ENCODE measurements at regions not wholly inside any gene's neighbourhood (a gene's known extent, or its start where the extent isn't known, plus 50 kb on each side); places are given as distances from the start of the nearest gene placed in this dataset.

DNA sequence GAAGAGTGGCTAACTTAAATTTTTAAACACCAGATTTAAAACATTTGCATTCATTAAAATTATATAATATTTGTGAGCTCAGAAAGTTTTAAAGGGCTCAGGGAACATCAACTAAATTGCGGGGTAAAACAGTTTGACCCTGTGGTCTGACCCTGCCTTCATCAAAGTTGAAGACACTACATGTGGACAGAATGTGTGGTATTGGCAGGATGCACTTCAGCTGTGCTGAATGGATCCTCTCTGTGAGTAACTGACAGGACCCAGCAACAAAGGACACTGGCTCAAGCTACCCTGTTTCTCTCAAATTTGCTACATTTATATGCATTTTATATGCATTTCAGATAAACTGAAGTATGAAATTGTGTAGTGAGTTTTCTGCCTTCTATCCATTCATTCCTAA is 288.5 kb downstream of the ZNF608 start:
- H3K27me3 ChIP-seq (ENCODE audit: control insufficient read depth in 2 of 2, insufficient read depth in 2 of 2, low read length in 2 of 2), result no peaks in the 10 kb centered on the region
- intact Hi-C loops (cut with micrococcal nuclease), result no loop called here
- TF ChIP-seq CTCF (IDR thresholded peaks at IDR 0.05), result no peak
- no peak overlapping the region for H3K27ac Mint-ChIP-seq
- H3K9me3 Mint-ChIP-seq, result peaks cover 9 to 14% (median 10%) of the 10 kb centered on the region in 7 donors
- H3K9me3 ChIP-seq (replicated peaks in 1 of 2; ENCODE audit: control insufficient read depth in 1 of 2, insufficient read depth in 1 of 2, low read length in 2 of 2), result peaks cover 5 to 8% of the 10 kb centered on the region in 2 donors
- H2AFZ ChIP-seq (ENCODE audit: insufficient read depth, low read depth, low read length, poor library complexity, severe bottlenecking), result no peak overlapping the region
- H3K4me3 ChIP-seq (replicated peaks in 1 of 3; ENCODE audit: low read depth in 2 of 3, low read length in 3 of 3), result no peak overlapping the region
- H3K79me2 ChIP-seq (ENCODE audit: insufficient read depth, low read length), result no peaks in the 10 kb centered on the region
- DNase-seq, result no peak
- WGBS (ENCODE audit: insufficient coverage), result no CpG with 5 or more reads among the region's 1 CpG
- H3K4me1 Mint-ChIP-seq, result peaks cover 2% of the 10 kb centered on the region
- no peaks in the 10 kb centered on the region for H4K20me1 ChIP-seq (ENCODE audit: insufficient read depth, low read length)
- H3K9ac ChIP-seq (ENCODE audit: insufficient read depth, low read length, poor library complexity, severe bottlenecking), result no peak overlapping the region
- no peaks in the 10 kb centered on the region for H3K36me3 ChIP-seq (replicated peaks in 1 of 2; ENCODE audit: control insufficient read depth in 1 of 2, insufficient read depth in 2 of 2, low read length in 2 of 2)
- no peaks in the 10 kb centered on the region for H3K36me3 Mint-ChIP-seq
- H3K4me2 ChIP-seq (replicated peaks; ENCODE audit: extremely low read depth, low read length, poor library complexity, severe bottlenecking), result no peak overlapping the region
- no peak overlapping the region for H3K4me3 Mint-ChIP-seq
- H3K27ac ChIP-seq (ENCODE audit: low read depth in 1 of 2, low read length in 2 of 2), result no peak overlapping the region
- no peaks in the 10 kb centered on the region for H3K4me1 ChIP-seq (ENCODE audit: control insufficient read depth in 1 of 2, insufficient read depth in 2 of 2, low read length in 2 of 2)
- no peaks in the 10 kb centered on the region for H3K27me3 Mint-ChIP-seq (ENCODE audit: low read depth in 3 of 3)

DNA sequence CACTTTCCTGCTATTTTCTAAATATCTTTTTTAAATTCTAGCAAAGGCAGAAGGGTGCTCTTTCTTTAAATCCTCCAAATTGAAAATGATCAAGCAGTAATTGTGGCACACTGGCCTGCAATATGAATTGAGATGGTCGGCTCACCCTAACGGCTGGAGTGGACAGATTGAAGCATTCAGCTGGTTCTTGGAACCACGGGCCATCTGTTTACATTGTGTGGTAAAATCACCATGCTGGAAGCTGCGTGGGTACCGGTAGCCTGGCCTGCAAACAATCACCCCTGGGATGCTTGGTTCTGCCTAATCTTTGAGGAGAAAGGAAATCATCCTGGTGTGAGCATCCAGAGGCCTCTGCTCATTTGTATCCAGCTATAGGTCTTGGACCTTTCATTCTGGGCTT is 289.3 kb downstream of the ZNF608 start:
- 90% methylated on average over 4 of the region's 5 CpGs for WGBS (ENCODE audit: insufficient coverage)
- no peaks in the 10 kb centered on the region for H3K79me2 ChIP-seq (ENCODE audit: insufficient read depth, low read length)
- H3K4me1 Mint-ChIP-seq, result peaks cover 2% of the 10 kb centered on the region
- no peak for TF ChIP-seq CTCF (IDR thresholded peaks at IDR 0.05)
- H4K20me1 ChIP-seq (ENCODE audit: insufficient read depth, low read length), result no peaks in the 10 kb centered on the region
- peaks cover 5 to 8% of the 10 kb centered on the region in 2 donors for H3K9me3 ChIP-seq (replicated peaks in 1 of 2; ENCODE audit: control insufficient read depth in 1 of 2, insufficient read depth in 1 of 2, low read length in 2 of 2)
- H3K4me3 ChIP-seq (replicated peaks in 1 of 3; ENCODE audit: low read depth in 2 of 3, low read length in 3 of 3), result no peak overlapping the region
- H3K27ac ChIP-seq (ENCODE audit: low read depth in 1 of 2, low read length in 2 of 2), result no peak overlapping the region
- H3K36me3 Mint-ChIP-seq, result no peaks in the 10 kb centered on the region
- H3K4me3 Mint-ChIP-seq, result no peak overlapping the region
- H3K4me1 ChIP-seq (ENCODE audit: control insufficient read depth in 1 of 2, insufficient read depth in 2 of 2, low read length in 2 of 2), result no peaks in the 10 kb centered on the region
- H3K27me3 Mint-ChIP-seq (ENCODE audit: low read depth in 3 of 3), result no peaks in the 10 kb centered on the region
- no peak overlapping the region for H3K27ac Mint-ChIP-seq
- peaks cover 7 to 14% (median 10%) of the 10 kb centered on the region in 7 donors for H3K9me3 Mint-ChIP-seq
- no peaks in the 10 kb centered on the region for H3K27me3 ChIP-seq (ENCODE audit: control insufficient read depth in 2 of 2, insufficient read depth in 2 of 2, low read length in 2 of 2)
- no peak overlapping the region for H3K9ac ChIP-seq (ENCODE audit: insufficient read depth, low read length, poor library complexity, severe bottlenecking)
- no peak overlapping the region for H2AFZ ChIP-seq (ENCODE audit: insufficient read depth, low read depth, low read length, poor library complexity, severe bottlenecking)
- H3K4me2 ChIP-seq (replicated peaks; ENCODE audit: extremely low read depth, low read length, poor library complexity, severe bottlenecking), result no peak overlapping the region
- intact Hi-C loops (cut with micrococcal nuclease), result no loop called here
- H3K36me3 ChIP-seq (replicated peaks in 1 of 2; ENCODE audit: control insufficient read depth in 1 of 2, insufficient read depth in 2 of 2, low read length in 2 of 2), result no peaks in the 10 kb centered on the region
- no peak for DNase-seq

Data from CD14-positive monocyte (primary cell).